ENCODE measurements at regions not wholly inside any gene's neighbourhood (a gene's known extent, or its start where the extent isn't known, plus 50 kb on each side); places are given as distances from the start of the nearest gene placed in this dataset.

DNA sequence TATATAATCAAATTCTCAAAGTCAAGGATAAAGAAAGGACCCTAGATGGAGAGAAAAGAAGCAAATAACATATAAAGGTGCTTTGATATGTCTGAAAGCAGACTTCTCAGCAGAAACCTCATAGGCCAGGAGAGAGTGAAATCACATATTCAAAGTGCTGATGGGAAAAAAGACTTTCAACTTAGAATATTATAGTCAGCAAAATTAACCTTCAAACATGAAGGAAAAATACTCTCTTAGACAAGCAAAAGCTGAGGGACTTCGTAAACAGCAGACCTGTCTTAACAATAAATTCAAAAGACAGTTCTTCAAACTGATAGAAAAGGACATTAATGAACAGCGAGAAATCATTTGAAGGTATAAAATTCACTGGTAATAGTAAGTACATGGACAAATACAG lies 107.2 kb upstream of the KCNH7 start:
- DNase-seq (ENCODE audit: low spot score) = no peak

GRCh38 chr2:162938387-162938786 lies 99.8 kb upstream of the KCNH7 start:
- DNase-seq (ENCODE audit: low spot score) = no peak

DNA sequence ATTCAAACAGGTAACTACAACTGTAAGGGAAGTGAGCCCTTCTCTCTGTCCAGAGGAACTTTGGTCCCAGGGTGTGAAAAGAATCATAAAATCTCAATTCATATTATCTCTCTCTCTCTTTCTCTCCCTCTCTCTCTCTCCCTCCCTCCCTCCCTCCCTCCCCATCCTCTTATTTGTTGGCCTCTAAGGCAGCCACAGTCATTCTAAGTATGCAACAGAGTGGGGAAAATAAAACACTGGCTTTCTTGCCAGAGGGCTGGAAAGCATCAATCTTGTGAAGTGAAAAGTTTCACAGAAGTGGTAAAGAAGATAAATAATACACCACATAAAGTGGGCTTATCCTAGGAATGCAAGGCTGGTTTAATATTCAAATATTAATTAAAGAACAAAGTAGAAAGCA lies 95.6 kb upstream of the KCNH7 start:
- no peak for DNase-seq (ENCODE audit: low spot score)

DNA sequence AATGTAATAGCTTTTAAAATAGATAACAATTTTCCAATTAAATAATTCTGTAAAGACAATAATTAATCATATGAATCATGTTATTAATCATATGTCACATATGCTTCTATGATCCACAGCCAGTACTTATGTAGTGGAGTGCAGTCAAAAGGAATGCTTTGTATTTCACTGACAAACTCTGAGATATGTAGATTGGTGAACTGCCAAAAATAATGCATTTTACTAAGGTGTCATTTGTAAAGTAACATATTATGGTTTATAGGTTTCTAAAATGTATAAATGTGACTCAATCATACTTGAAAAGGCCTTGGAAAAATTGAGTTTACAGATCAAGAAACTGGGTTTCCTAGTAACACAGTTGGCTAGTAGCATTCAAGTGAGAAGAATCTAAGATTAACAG lies 93.8 kb upstream of the KCNH7 start:
- DNase-seq (ENCODE audit: low spot score) = no peak

DNA sequence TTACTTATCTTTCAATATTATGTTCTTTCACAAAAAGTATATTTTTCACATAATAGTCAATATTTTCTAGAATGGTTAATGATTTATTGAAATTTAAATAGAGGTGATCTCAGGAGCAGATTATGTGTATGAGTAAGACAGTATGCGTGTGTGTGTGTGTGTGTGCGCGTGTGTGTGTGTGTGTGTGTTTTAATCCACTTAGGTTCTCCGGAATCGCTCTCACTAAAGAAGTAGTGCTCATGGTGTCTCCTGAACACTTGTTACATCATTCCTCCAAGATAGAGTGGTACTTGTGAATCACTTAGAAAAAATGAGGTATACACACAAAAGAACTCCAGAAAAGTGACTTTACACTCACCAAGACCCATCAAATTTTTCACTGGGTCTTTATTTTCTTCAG lies 91.0 kb upstream of the KCNH7 start:
- no peak for DNase-seq (ENCODE audit: low spot score)

DNA sequence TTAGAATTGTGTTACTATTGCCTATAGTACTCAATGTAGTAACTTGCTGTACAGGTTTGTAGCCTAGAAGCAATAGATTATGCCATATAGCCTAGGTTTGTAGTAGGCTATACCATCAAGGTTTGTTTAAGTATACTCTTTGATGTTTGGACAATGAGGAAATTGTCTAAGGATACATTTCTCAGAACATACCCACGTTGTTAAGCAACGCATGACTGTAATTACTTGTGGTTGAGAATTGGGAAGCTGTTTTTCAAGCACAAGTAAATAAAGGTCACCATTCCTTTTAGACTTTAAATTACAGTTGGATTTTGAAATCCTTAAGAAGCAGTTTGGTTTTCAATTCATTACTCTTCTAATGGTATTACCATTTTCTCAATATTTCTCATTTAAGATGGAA lies 89.8 kb upstream of the KCNH7 start:
- no peak for DNase-seq (ENCODE audit: low spot score)

DNA sequence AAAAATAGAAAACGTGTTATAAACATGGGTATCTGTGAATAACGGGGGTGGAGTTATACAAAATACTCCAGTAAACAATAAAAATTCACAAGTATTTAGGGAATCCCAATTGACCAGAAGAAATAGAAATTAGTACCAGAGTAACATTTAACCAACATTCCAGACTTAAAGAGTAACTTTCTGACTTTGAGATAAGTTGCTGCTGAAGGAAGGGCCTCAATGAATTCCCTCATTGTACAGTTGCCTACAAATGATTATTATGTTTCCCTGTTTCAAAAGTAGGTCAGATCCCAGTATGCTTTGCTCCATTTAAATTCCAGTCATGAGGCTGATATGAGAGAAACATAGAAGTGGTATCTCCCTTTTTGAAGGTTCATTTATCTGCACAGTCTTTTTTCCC lies 88.3 kb upstream of the KCNH7 start:
- no peak for DNase-seq (ENCODE audit: low spot score)

GRCh38 chr2:162926501-162926900 lies 87.9 kb upstream of the KCNH7 start:
- DNase-seq (ENCODE audit: low spot score) = no peak

GRCh38 chr2:162925595-162925994 lies 87.0 kb upstream of the KCNH7 start:
- DNase-seq (ENCODE audit: low spot score) = no peak

DNA sequence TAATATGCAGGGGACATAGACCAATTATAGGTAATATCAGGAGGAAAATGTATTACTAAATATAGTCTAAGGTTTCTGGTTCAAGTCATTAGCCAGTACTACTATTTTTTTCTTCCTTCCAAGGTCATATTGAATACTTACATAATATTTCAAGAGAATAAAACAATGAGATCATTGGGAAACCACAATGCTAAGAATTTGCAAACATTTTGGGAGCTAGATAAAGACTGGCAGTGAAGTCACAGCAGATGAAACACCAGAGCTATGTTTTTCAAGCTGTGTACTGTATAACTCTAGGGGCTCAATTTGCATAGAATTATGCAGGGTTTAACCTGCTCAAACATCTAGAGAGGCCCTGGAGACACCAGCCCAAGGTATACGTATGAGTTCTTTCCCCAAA lies 80.5 kb upstream of the KCNH7 start:
- DNase-seq (ENCODE audit: low spot score) = no peak

- no peak for DNase-seq (ENCODE audit: low spot score)
These were observed 79.1 kb upstream of the KCNH7 start for GRCh38 chr2:162917626-162918025.

DNA sequence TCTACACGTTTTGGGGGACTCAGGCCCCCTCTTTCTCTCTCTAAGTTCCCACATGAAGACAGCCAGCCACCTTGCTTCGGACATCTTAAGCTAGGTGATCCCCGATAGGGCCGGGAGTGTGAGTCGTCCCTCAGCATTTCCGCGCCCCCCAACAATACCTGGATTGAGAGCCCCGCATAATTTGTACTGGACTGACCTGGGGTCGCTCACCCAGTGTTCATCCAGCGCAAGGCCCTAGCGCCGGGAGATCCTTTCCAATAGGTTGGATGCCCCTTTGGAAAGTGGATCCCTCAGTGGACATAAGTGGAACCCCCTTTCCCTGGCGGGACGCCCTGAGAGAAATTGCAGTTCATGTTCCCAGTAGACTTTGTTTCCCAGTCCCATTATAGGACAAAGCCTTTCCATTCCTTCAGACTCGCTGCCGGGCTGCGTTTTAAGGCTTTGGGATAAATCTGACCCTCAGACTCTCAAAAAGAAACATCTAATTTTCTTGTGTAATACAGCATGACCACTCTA lies 77.8 kb upstream of the KCNH7 start:
- DNase-seq (ENCODE audit: low spot score) = no peak

GRCh38 chr2:162915858-162916257 lies 77.3 kb upstream of the KCNH7 start:
- no peak for DNase-seq (ENCODE audit: low spot score)

GRCh38 chr2:162914161-162914560 lies 75.6 kb upstream of the KCNH7 start:
- no peak for DNase-seq (ENCODE audit: low spot score)

DNA sequence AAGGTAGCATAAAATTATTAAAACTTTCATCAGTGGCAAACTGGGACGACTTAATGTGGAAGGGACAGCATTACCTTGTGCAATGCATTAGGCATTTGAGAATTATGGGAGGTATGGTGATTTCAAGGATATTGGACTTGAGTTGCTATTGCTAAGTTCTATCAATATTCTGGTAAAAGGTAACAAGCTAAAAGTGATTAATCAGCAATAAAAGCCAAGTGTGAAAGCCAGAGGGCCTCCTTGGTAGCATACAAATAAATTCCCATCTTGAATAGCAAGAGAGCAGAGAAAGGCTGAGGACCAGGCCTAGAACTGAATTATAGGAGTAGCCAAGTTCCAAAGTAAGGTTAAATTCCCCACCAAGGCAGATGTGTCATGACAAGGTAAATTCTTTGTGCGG lies 74.2 kb upstream of the KCNH7 start:
- no peak for DNase-seq (ENCODE audit: low spot score)

DNA sequence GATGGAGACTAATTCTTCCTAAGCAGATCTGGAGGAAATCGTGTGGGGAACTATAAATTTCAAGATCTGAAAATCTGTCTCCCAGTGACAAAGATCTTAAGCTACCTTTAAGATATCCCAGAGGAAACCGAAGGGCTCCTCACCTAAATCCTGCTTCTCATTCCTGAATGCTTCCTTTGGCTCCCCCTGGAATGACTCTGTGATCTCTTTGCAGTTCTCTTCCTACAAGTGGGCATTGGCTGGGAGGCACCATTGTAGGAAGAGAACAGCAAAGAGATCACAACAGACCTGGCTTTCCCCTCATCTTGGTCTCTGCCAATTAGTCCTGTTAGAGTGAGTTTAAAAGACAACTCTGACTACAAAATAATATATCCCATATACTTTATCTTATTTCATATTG lies 70.0 kb upstream of the KCNH7 start:
- DNase-seq (ENCODE audit: low spot score) = no peak

DNA sequence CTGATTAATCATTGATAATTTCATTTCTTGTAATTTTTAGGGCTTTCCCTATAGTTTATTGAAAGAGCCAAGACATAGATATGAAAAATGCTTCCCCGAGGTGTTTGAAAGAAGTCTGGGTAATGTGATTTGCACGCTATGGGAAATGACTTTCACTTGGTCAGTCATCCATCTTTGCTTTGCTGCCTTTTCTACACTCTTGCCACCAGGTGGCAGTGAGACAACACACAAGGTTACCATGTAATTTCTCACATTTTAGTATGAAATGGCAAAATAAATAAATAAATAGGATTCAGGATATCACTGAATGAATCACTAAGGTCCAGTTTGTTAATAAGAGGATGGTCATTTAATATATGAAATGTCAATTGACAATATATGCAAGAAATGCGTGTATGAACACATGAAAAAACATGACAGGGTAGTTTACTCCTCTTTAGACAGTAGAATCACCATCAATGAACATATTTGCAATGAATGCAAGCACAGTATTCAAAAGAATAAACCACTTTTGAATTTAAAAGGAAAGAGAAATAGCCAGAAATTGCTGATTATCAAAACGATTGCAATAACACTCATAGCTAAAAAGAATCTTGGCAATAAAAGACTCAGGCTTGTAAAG lies 52.2 kb upstream of the KCNH7 start:
- peak; percentile 75 for DNase-seq (ENCODE audit: low spot score)

DNA sequence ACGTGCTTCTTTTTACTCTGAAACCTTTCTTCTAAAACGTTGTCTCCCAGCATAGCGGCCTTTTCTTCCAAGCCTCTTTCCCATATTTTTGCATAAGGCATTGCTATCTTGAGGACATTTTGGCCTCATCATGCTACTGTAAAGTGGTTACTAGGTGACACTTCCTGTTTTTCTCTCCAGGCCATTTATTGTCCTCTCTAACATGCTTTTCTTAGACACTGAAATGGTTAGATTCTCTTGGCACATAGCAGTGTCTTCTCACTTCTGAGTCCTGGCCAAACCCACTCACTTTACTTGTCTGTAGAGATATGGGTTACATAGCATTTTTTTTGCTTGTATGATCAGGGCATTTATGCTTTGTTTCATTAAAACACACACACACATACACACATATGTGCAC lies 50.1 kb upstream of the KCNH7 start:
- DNase-seq (ENCODE audit: low spot score) = peak; percentile 13

All from NAMALWA (cell line).